ENCODE measurements at regions not wholly inside any gene's neighbourhood (a gene's known extent, or its start where the extent isn't known, plus 50 kb on each side); places are given as distances from the start of the nearest gene placed in this dataset.
"Not testable (repeated sequence)": the region's sequence is repeated elsewhere in the genome, so short reads cannot be mapped to it uniquely, and the experiment has no call there.

DNA sequence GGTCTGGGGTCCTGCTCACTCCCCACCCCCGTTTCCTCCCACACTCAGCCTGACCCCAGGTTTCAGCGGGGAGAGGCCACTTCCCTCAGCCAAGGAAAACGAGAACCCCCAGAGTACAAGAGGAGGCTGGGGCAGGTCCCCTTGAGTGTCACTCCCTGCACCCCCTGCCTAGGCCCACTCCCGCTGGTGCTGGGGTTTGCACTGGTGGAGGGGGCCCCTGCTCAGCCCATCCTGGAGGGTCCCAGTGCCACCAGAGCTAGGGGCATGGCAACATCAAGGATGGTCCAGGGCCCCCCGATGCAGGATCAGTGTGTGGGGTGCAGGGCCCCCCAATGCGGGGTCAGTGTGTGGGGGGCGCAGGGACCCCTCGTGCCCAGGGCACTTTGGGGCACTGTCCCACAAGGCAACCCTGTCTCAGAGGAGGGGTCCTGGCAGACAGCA, 70.5 kb upstream of the KCTD7 start:
- DNase-seq (ENCODE audit: low read depth in 1 of 2, low spot score in 1 of 2): no peak
- no peak for TF ChIP-seq JUND (IDR thresholded peaks at IDR 0.05; ENCODE audit: low read depth)
- in situ Hi-C loops (cut with HindIII; ENCODE audit: low pct_unique_long_range_greater_than_20kb, low sequenced_read_pairs): no loop called here

DNA sequence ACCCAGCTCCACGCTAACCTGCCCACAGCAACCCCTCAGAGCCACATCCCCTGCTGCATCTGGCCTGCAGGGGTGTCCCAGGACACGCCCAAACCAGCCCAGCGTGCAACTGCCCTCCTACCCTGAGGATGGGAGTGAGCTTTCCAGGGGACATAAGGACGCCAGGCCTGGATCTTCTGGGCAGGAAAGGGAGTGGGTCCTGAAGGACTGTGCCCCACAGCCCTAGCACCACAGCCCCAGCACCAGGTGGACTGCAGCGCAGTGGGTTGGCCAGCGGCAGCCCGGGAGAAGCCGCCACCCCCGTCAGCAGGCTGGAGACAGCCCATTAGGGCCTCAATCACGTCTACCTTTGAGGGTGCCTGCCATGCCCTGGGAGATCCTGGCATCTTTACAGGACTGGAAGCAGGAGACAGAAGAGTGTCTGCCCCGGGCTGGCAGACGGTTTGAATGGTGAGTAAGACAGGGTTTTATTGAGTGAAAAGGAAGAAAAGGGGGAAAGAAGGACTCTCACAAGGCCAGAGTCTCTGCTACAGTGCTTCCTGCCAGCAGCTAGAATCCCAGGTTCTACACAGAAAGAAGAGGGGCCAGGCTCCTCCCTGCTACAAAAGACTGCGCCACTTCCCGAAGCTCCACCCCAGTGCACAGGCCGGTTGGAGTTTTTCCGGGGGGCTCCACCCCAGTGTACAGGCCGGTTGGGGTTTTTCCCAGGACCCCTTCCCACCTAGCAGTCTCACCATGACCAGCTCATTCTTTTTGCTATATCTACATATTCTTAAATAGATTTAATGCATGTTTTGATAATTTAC, 69.8 kb upstream of the KCTD7 start:
- no peak for TF ChIP-seq JUND (IDR thresholded peaks at IDR 0.05; ENCODE audit: low read depth)
- no peak for DNase-seq (ENCODE audit: low read depth in 1 of 2, low spot score in 1 of 2)
- in situ Hi-C loops (cut with HindIII; ENCODE audit: low pct_unique_long_range_greater_than_20kb, low sequenced_read_pairs): no loop called here

DNA sequence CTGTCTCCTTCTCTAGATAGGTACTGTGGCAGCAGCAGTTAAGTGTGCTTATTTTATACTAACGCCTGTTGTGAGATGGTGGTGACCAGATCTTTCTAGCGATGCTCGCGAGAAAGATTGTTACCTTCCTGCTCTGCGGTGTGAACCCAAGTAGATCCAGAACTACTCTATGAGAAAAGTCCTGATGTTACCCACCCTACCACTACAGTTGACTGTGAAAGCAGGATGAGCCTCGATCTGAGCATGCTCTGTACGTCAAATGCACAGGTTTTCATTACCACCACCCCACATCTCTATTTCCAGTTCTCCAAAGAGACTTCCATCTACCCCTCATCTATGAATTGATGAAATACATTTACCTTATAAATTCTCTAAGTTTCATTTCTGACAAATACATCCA, 64.6 kb upstream of the KCTD7 start:
- DNase-seq (ENCODE audit: low read depth in 1 of 2, low spot score in 1 of 2): no peak
- no peak for TF ChIP-seq JUND (IDR thresholded peaks at IDR 0.05; ENCODE audit: low read depth)
- in situ Hi-C loops (cut with HindIII; ENCODE audit: low pct_unique_long_range_greater_than_20kb, low sequenced_read_pairs): no loop called here

DNA sequence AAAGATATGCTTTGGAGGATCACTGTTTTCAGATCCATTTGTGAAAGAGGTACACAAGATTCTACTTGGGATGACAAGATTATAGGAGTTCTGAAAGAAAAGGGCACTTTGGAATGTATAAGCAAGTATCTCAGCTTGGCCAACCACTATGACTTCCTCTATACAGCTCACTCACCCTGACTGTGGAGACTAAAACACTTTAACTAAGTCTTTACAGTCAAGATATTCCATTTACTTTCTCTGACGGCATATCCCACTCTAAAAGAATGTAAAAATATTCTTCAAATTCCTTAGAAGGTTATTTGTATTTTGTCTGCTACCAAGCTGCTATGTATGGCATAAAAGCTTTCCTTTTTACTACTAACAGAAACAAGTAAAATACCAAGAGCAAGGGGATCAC, 58.5 kb upstream of the KCTD7 start:
- in situ Hi-C loops (cut with HindIII; ENCODE audit: low pct_unique_long_range_greater_than_20kb, low sequenced_read_pairs); DNase-seq (ENCODE audit: low read depth in 1 of 2, low spot score in 1 of 2): not testable (repeated sequence)

DNA sequence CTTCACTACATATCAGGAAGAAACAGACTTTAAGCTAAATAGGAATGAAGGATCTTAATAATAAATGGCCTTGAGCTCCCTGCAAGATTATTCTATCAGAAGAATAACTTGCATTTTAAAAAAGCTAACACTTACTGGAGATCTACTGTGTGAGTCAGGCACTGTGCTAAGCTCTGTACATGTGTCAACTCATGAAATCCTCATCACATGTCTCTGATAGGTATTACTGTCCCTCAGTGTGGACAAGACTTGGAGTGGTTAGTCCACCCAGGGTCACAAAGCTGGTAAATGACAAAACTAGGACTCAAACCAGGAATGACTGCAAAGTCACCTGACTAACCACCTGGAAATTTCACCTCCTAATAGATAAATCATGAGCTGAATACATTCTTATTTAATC, 57.1 kb upstream of the KCTD7 start:
- in situ Hi-C loops (cut with HindIII; ENCODE audit: low pct_unique_long_range_greater_than_20kb, low sequenced_read_pairs): no loop called here
- TF ChIP-seq JUND (IDR thresholded peaks at IDR 0.05; ENCODE audit: low read depth): no peak
- DNase-seq (ENCODE audit: low read depth in 1 of 2, low spot score in 1 of 2): no peak

DNA sequence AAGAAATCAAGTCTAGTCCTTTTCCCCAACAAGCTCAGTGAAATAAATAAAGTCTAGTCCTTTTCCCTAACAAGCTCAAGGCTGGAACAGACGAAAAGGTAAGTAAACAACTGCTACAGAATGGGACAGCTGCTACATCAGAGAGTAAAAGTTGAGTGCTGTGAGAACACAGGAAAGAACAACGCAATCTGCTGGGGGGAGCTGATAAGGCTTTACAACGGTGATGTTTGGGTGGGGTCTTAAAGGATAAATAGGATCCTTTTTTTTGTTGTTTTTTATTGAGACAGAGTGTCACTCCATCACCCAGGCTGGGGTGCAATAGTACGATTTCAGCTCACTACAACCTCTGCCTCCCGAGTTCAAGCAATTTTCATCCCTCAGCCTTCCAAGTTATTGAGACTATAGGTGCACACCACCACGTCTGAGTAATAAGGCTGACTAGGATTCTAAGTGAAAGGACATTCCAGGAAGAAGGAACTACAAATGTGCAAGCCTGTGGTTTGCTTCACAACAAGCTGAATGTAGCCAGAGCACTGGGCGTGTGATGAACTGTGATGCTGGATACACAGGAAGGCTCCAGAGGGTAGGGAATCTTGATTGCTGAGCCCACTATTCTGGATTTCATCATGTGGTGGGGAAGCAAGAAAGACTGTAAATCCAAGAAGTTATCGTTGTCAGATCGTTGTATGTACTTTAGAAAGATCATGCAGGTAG, 54.7 kb upstream of the KCTD7 start:
- DNase-seq (ENCODE audit: low read depth in 1 of 2, low spot score in 1 of 2); in situ Hi-C loops (cut with HindIII; ENCODE audit: low pct_unique_long_range_greater_than_20kb, low sequenced_read_pairs): not testable (repeated sequence)

DNA sequence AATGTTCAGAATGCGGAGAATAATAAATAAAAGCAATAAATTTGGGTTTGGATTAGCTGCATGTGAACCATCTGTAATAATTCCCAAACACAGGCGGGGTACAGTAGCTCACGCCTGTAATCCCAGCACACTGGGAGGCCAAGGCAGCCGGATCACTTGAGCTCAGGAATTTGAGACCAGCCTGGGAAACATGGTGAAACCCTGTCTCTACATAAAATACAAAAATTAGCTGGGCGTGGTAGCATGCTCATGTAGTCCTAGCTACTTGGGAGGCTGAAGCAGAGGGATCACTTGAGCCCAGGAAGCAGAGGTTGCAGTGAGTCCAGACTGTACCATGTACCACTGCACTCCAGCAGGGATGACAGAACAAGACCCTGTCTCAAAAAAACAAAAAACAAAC, 53.9 kb upstream of the KCTD7 start:
- DNase-seq (ENCODE audit: low read depth in 1 of 2, low spot score in 1 of 2); in situ Hi-C loops (cut with HindIII; ENCODE audit: low pct_unique_long_range_greater_than_20kb, low sequenced_read_pairs): not testable (repeated sequence)

DNA sequence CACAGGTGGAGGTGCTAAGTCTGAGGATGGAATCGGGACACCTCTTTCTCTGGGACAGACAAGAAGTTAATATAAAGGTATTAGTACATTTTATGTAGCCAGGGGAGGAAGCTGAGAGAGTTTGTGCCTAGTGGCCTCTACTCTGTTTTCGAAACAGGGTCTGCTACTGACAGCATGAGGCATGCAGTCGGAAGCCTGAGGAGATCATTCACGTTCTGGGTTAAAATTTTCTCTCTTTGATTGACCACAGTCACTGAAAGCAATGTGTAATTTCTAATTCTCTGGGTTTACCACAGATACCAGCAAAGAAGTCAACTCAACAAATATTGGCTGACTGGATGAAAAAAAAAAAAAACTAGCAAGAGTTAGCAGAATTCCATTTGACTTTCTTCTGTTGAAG, 53.3 kb upstream of the KCTD7 start:
- in situ Hi-C loops (cut with HindIII; ENCODE audit: low pct_unique_long_range_greater_than_20kb, low sequenced_read_pairs): no loop called here
- DNase-seq (ENCODE audit: low read depth in 1 of 2, low spot score in 1 of 2): no peak
- no peak for TF ChIP-seq JUND (IDR thresholded peaks at IDR 0.05; ENCODE audit: low read depth)

DNA sequence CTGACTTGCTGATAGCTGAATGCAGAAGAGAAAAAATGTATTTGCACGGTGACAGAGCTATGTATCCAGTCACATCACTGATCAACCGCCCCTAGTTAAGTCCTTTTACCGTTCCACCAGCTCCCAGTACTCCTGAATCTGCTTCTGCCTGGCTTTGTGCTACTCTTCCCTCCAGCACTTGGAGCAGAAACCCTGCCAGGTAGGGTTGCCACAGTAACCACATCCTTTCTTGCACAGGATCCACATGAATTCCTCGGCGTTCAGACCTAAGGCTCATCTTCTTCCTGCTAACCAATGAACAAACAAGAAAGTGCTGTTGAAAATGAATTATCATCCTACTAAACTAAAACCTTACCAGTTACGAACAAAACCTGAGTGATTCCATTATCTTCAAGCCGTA, 52.0 kb upstream of the KCTD7 start:
- DNase-seq (ENCODE audit: low read depth in 1 of 2, low spot score in 1 of 2): no peak
- TF ChIP-seq JUND (IDR thresholded peaks at IDR 0.05; ENCODE audit: low read depth): no peak
- in situ Hi-C loops (cut with HindIII; ENCODE audit: low pct_unique_long_range_greater_than_20kb, low sequenced_read_pairs): no loop called here
